ENCODE measurements at regions not wholly inside any gene's neighbourhood (a gene's known extent, or its start where the extent isn't known, plus 50 kb on each side); places are given as distances from the start of the nearest gene placed in this dataset.

- Histone ChIP-seq H3K36me3 (ENCODE audit: insufficient read depth, low read length) (no peaks in the 10 kb centered on the region), H3K27ac (ENCODE audit: low read length) (no peak overlapping the region), H3K9ac (ENCODE audit: low read depth, low read length) (no peak overlapping the region), H3K79me2 (ENCODE audit: insufficient read depth, low read length) (no peaks in the 10 kb centered on the region), H3K27me3 (ENCODE audit: insufficient read depth, low read length, poor library complexity) (no peaks in the 10 kb centered on the region), H2AFZ (ENCODE audit: low read depth, low read length) (no peak overlapping the region), H3K4me1 (ENCODE audit: insufficient read depth, low read length) (peaks cover 13% of the 10 kb centered on the region), H3K9me3 (ENCODE audit: insufficient read depth, low read length, severe bottlenecking) (no peaks in the 10 kb centered on the region), H3K4me2 (ENCODE audit: insufficient read depth, low read length) (no peak overlapping the region), H3K4me3 (ENCODE audit: low read depth in 1 of 2, low read length in 2 of 2) (no peak overlapping the region), H4K20me1 (ENCODE audit: insufficient read depth, low read length) (no peaks in the 10 kb centered on the region)
- TF ChIP-seq EZH2 (IDR thresholded peaks at IDR 0.05; ENCODE audit: borderline replicate concordance, low read depth, low read length, severe bottlenecking) = no peak
- TF ChIP-seq CTCF (IDR thresholded peaks at IDR 0.05; ENCODE audit: borderline replicate concordance, extremely low read depth, low read length, poor library complexity, severe bottlenecking) = no peak
- DNase-seq = no peak
- no peak for ATAC-seq (ENCODE audit: insufficient read depth, low read depth)
These were observed 79.9 kb upstream of the UBAC2 start for GRCh38 chr13:99120751-99121150.

DNA sequence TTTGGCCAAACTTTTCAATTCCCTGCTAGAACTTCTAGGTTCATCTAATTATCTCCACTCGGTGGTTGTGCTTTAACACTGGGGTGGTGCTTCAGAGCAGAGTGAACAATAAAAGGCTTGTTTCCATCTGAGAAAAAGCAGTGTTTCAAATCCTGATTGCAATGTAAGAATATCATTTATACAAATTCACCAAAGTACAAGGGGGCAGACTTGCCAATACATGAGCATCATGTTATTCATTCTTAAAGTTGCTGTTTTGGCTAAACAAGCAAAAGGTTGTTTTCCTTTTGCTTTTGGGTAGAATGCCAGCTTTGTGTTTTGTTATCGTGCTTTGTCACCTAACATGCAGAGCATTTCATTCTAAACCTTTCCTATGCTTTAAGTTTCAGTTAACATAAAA, 78.5 kb upstream of the UBAC2 start:
- Histone ChIP-seq H3K4me2 (ENCODE audit: insufficient read depth, low read length) (no peak overlapping the region), H3K79me2 (ENCODE audit: insufficient read depth, low read length) (no peaks in the 10 kb centered on the region), H3K36me3 (ENCODE audit: insufficient read depth, low read length) (no peaks in the 10 kb centered on the region), H3K9me3 (ENCODE audit: insufficient read depth, low read length, severe bottlenecking) (no peaks in the 10 kb centered on the region), H3K27me3 (ENCODE audit: insufficient read depth, low read length, poor library complexity) (no peaks in the 10 kb centered on the region), H3K27ac (ENCODE audit: low read length) (no peak overlapping the region), H4K20me1 (ENCODE audit: insufficient read depth, low read length) (no peaks in the 10 kb centered on the region), H3K4me1 (ENCODE audit: insufficient read depth, low read length) (peaks cover 13% of the 10 kb centered on the region), H3K4me3 (ENCODE audit: low read depth in 1 of 2, low read length in 2 of 2) (no peak overlapping the region), H2AFZ (ENCODE audit: low read depth, low read length) (no peak overlapping the region), H3K9ac (ENCODE audit: low read depth, low read length) (no peak overlapping the region)
- DNase-seq (no peak), ATAC-seq (ENCODE audit: insufficient read depth, low read depth) (no peak)
- TF ChIP-seq EZH2 (IDR thresholded peaks at IDR 0.05; ENCODE audit: borderline replicate concordance, low read depth, low read length, severe bottlenecking) (no peak), CTCF (IDR thresholded peaks at IDR 0.05; ENCODE audit: borderline replicate concordance, extremely low read depth, low read length, poor library complexity, severe bottlenecking) (no peak)

DNA sequence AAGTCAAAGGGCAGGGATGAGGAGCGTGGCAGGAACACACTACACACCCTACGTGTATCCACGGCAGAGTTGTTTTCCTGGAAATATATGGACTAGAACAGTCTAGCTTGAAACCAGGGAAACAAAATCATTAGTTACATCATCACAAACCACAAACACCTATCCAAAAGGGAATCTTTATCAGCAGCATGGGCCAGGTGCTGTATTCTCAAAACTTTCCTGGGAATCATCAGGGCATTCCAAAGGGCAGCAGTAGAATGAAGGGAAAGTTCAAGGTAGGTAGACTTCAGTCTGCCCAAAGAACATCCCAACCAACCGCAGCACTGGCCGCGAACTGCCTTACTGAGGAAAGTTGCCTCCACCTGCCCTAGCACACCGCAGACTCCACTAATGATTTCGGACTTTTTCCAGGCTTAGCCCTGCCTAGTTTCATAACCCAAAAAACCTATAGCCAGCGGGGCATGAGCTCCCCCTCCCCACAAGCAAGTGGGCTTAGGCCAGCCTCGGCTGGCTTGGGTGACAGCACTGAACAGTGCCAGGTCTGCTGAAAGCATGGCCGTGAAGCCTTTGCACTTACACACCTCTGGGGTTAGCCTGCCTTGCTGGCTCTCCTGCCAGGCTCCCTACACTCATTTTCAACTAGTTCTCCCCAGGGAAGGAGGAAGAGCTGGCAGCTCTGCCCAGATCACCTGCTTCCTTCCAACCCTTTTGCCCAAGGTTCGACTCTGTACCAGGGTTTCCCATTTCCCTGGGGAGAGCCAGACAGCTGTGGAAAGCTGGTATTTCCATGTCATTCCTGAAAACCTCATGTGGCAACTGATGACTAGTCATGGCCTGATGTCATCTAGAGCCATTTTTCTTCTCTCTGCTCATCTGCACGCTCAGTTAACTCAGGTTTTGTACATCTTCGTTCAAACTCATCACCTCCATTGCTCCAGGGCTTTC, 77.3 kb upstream of the UBAC2 start:
- H3K9ac ChIP-seq (ENCODE audit: low read depth, low read length) = no peak overlapping the region
- no peaks in the 10 kb centered on the region for H3K79me2 ChIP-seq (ENCODE audit: insufficient read depth, low read length)
- H3K4me3 ChIP-seq (ENCODE audit: low read depth in 1 of 2, low read length in 2 of 2) = no peak overlapping the region
- DNase-seq (no peak), ATAC-seq (ENCODE audit: insufficient read depth, low read depth) (no peak)
- no peaks in the 10 kb centered on the region for H3K27me3 ChIP-seq (ENCODE audit: insufficient read depth, low read length, poor library complexity)
- H2AFZ ChIP-seq (ENCODE audit: low read depth, low read length) = no peak overlapping the region
- H3K4me1 ChIP-seq (ENCODE audit: insufficient read depth, low read length) = peaks cover 13% of the 10 kb centered on the region
- TF ChIP-seq CTCF (IDR thresholded peaks at IDR 0.05; ENCODE audit: borderline replicate concordance, extremely low read depth, low read length, poor library complexity, severe bottlenecking) (no peak), EZH2 (IDR thresholded peaks at IDR 0.05; ENCODE audit: borderline replicate concordance, low read depth, low read length, severe bottlenecking) (no peak)
- H4K20me1 ChIP-seq (ENCODE audit: insufficient read depth, low read length) = no peaks in the 10 kb centered on the region
- H3K4me2 ChIP-seq (ENCODE audit: insufficient read depth, low read length) = no peak overlapping the region
- H3K36me3 ChIP-seq (ENCODE audit: insufficient read depth, low read length) = no peaks in the 10 kb centered on the region
- no peak overlapping the region for H3K27ac ChIP-seq (ENCODE audit: low read length)
- no peaks in the 10 kb centered on the region for H3K9me3 ChIP-seq (ENCODE audit: insufficient read depth, low read length, severe bottlenecking)
